Liver (tissue), 8 donors: ENCODE measurements at regions not wholly inside any gene's neighbourhood (a gene's known extent, or its start where the extent isn't known, plus 50 kb on each side); places are given as distances from the start of the nearest gene placed in this dataset.

Experiments used
- DNase-seq: peaks from one replicate; pipeline ENCODE4 v3.0.0-alpha.2; 2017; ENCODE audit warnings: low spot score
- H3K27ac ChIP-seq, 2 donors: one replicate each; pipeline ENCODE4 v1.7.0; 2013; ENCODE audit warnings: inconsistent platforms in 2 of 2, low read length in 2 of 2, control low read depth in 1 of 2, low read depth in 1 of 2, mild to moderate bottlenecking in 1 of 2
- H3K27me3 ChIP-seq, 4 donors: one replicate each; pipeline versions ENCODE4 v1.6.1 to v1.7.0; 2013; ENCODE audit warnings: low read length in 3 of 4, inconsistent platforms in 1 of 4, mild to moderate bottlenecking in 1 of 4, moderate library complexity in 1 of 4; ENCODE audit not compliant: control insufficient read depth in 4 of 4, insufficient read depth in 4 of 4
- H3K36me3 ChIP-seq, 4 donors: one replicate each; pipeline versions ENCODE4 v1.6.1 to v1.7.0; 2013; ENCODE audit warnings: low read length in 3 of 4, mild to moderate bottlenecking in 3 of 4, low read depth in 1 of 4, moderate library complexity in 1 of 4; ENCODE audit not compliant: control insufficient read depth in 4 of 4, insufficient read depth in 3 of 4
- H3K4me1 ChIP-seq, 4 donors: one replicate each; pipeline versions ENCODE4 v1.6.1 to v1.7.0; 2013; ENCODE audit warnings: low read length in 3 of 4, mild to moderate bottlenecking in 3 of 4, moderate library complexity in 1 of 4; ENCODE audit not compliant: control insufficient read depth in 4 of 4, insufficient read depth in 4 of 4
- H3K4me3 ChIP-seq, 3 donors: one replicate each; pipeline versions ENCODE4 v1.6.1 to v1.7.0; 2013; ENCODE audit warnings: low read length in 3 of 3, control low read depth in 1 of 3, low read depth in 1 of 3, mild to moderate bottlenecking in 1 of 3
- H3K9ac ChIP-seq, 2 donors: one replicate each; pipeline ENCODE4 v1.7.0; 2013; ENCODE audit warnings: low read length in 2 of 2, mild to moderate bottlenecking in 2 of 2, moderate library complexity in 2 of 2, control low read depth in 1 of 2, low read depth in 1 of 2
- H3K9me3 ChIP-seq, 4 donors: one replicate each; pipeline versions ENCODE4 v1.6.1 to v1.7.0; 2013; ENCODE audit warnings: low read length in 3 of 4; ENCODE audit not compliant: control insufficient read depth in 4 of 4
- EGR1 ChIP-seq, 2 donors: IDR thresholded peaks; 2 replicates each; pipeline ENCODE4 v1.6.1; 2016 to 2018; ENCODE audit warnings: antibody characterized with exemption in 2 of 2, low read depth in 2 of 2
- FOXA1 ChIP-seq: IDR thresholded peaks from 2 replicates; pipeline ENCODE4 v1.6.1; 2016; ENCODE audit warnings: antibody characterized with exemption
- FOXA2 ChIP-seq: IDR thresholded peaks from 2 replicates; pipeline ENCODE4 v1.6.1; 2016; ENCODE audit warnings: antibody characterized with exemption
- GABPA ChIP-seq, 2 donors: IDR thresholded peaks in 1 of 2; conservative IDR thresholded peaks in 1 of 2; 2 replicates each; pipeline ENCODE4 v1.6.1; 2016; ENCODE audit warnings: antibody characterized with exemption in 2 of 2, mild to moderate bottlenecking in 1 of 2, moderate library complexity in 1 of 2
- JUND ChIP-seq, 2 donors: IDR thresholded peaks; 2 replicates each; pipeline ENCODE4 v1.6.1; 2016; ENCODE audit warnings: antibody characterized with exemption in 2 of 2
- NR2F2 ChIP-seq: IDR thresholded peaks from 2 replicates; pipeline ENCODE4 v1.6.1; 2016; ENCODE audit warnings: antibody characterized with exemption
- RAD21 ChIP-seq, 2 donors: IDR thresholded peaks; 2 replicates each; pipeline ENCODE4 v1.6.1; 2016; ENCODE audit warnings: antibody characterized with exemption in 2 of 2, mild to moderate bottlenecking in 2 of 2
- TAF1 ChIP-seq: conservative IDR thresholded peaks from 2 replicates; pipeline ENCODE4 v1.6.1; 2016; ENCODE audit warnings: antibody characterized with exemption, mild to moderate bottlenecking
- WGBS: extraction: QIAGEN DNeasy Blood & Tissue Kit; methylation state at CpG from one replicate; pipeline ENCODE4 v1.1.7; 2013; 5-methylcytosine and 5-hydroxymethylcytosine counted together
- TF ChIP-seq, protein P1 (sequence below): IDR thresholded peaks from 2 replicates; pipeline ENCODE4 v1.6.1; 2016; ENCODE audit warnings: antibody characterized with exemption
- TF ChIP-seq, protein P2 (sequence below): fragments of 150-350 bp; IDR thresholded peaks from 2 replicates; pipeline ENCODE4 v1.5.1; 2017; ENCODE audit warnings: improper control_type of control experiment, low read depth, low read length; ENCODE audit not compliant: missing input control
- TF ChIP-seq, protein P3 (sequence below): IDR thresholded peaks from 2 replicates; pipeline ENCODE4 v1.6.1; 2016; ENCODE audit warnings: antibody characterized with exemption
- TF ChIP-seq, protein P4 (sequence below): IDR thresholded peaks from 2 replicates; pipeline ENCODE4 v1.6.1; 2016; ENCODE audit warnings: antibody characterized with exemption, mild to moderate bottlenecking
- donor health status: healthy.
- donor health status: healthy.
- donor health status: healthy.
- donor health status: healthy.
- donor health status: healthy.

DNA sequence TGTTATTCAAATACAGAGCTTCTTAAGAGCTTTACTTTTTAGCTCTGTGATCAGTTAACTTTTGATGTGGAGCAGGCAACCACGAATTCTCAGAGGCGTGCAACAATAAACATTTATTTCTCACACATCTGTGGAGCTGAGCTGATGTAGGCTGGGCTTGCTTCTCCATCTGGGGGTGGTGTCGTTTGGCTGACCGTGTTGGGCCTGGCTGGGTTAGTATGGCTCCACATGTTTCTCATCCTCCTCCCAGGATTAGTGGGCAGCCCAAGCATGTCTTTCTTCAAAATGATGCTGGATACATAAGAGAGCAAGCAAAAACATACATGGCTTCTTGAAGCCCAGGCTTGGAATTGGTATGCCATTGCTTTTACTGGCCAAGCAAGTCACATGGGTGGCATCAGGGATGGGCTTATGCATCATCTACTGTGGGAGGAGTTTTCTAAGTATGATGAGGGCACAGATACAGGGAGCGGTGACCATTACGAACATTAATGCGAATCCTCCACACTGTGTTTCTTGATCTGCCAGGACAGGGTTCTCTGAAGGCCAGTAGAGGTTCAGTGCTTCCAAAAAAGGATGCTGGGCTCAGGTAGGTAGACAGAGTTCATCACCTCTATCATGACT is 157.0 kb upstream of the TNP1 start:
- Histone ChIP-seq H3K9me3 (no peaks in the 10 kb centered on the region), H3K27me3 (no peaks in the 10 kb centered on the region), H3K4me1 (no peaks in the 10 kb centered on the region), H3K9ac (no peak overlapping the region), H3K4me3 (no peak overlapping the region), H3K27ac (no peak overlapping the region), H3K36me3 (no peaks in the 10 kb centered on the region)
- DNase-seq = no peak
- TF ChIP-seq FOXA1 = no peak
- TF ChIP-seq EGR1 (IDR thresholded peaks at IDR 0.05; ENCODE audit: low read depth in 2 of 2) = no peak
- TF ChIP-seq, protein P1, sequence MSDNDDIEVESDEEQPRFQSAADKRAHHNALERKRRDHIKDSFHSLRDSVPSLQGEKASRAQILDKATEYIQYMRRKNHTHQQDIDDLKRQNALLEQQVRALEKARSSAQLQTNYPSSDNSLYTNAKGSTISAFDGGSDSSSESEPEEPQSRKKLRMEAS = no peak
- no peak for TF ChIP-seq TAF1
- no peak for TF ChIP-seq FOXA2
- no peak for TF ChIP-seq JUND (IDR thresholded peaks at IDR 0.05)
- TF ChIP-seq, protein P2, sequence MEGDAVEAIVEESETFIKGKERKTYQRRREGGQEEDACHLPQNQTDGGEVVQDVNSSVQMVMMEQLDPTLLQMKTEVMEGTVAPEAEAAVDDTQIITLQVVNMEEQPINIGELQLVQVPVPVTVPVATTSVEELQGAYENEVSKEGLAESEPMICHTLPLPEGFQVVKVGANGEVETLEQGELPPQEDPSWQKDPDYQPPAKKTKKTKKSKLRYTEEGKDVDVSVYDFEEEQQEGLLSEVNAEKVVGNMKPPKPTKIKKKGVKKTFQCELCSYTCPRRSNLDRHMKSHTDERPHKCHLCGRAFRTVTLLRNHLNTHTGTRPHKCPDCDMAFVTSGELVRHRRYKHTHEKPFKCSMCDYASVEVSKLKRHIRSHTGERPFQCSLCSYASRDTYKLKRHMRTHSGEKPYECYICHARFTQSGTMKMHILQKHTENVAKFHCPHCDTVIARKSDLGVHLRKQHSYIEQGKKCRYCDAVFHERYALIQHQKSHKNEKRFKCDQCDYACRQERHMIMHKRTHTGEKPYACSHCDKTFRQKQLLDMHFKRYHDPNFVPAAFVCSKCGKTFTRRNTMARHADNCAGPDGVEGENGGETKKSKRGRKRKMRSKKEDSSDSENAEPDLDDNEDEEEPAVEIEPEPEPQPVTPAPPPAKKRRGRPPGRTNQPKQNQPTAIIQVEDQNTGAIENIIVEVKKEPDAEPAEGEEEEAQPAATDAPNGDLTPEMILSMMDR = no peak
- no peak for TF ChIP-seq RAD21 (IDR thresholded peaks at IDR 0.05)
- no peak for TF ChIP-seq NR2F2
- 86% methylated on average over 7 of the region's 7 CpGs for WGBS

DNA sequence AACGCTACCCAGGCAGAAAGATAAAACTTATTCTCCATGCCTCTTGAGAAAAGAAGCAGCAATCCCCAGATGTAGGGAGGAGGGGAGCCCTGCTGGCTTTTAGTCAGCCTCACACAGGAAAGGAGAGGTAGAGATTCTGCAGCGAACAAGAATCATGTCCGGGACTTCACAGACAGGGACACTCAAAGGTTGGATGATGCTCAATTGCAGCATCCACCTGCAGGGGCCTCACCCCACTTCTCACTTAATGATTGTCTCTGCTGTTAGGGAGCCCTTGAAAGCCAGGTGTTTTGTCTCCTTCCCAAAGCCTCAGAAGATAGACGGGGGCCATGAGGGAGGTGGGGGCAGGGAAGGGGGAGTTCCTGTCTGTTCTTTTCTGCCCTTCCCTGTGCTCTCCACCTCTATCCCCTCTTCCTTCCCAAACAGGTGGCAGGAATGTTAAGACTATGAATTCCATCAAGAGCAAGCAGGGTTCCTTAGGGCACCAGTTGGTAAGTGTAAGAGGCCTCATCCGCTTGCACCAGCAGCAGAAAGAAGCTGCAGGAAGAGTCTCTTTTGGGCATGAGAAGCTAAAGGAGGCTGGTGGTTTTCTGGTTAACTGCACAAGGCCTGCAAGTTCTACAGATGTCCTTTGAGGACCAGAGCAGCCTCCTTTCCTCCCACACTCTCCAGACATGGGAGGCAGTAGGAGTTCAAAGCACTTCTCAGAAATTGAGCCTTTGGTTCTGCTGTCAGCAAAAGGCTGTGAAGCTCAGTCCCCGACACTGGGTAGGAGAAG is 154.7 kb upstream of the TNP1 start:
- Histone ChIP-seq H3K27me3 (no peaks in the 10 kb centered on the region), H3K27ac (no peak overlapping the region), H3K4me1 (peaks cover 0 to 4% (median 0%) of the 10 kb centered on the region in 4 donors), H3K4me3 (no peak overlapping the region), H3K9me3 (no peaks in the 10 kb centered on the region), H3K36me3 (no peaks in the 10 kb centered on the region), H3K9ac (no peak overlapping the region)
- 94% methylated on average over 6 of the region's 6 CpGs for WGBS
- TF ChIP-seq, protein P3, sequence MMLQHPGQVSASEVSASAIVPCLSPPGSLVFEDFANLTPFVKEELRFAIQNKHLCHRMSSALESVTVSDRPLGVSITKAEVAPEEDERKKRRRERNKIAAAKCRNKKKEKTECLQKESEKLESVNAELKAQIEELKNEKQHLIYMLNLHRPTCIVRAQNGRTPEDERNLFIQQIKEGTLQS = no peak
- DNase-seq = no peak

DNA sequence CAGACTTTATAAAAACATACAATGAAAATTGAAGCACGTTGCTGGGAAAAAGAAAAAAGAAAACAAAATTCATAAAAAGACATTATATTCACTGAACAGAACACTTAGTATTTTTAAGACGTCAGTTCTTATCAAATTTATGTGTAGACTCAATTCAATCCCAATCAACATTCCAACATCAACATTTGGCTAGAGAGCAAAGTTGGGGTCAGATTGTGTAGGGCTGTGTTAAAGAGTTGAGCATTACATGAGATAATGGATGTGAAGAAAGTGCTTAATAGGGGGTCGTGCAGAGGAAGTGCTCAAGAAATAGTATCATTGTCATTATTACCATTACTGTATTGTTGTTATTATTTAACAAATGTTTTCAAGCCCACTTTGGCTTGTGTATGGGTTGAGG is 154.1 kb upstream of the TNP1 start:
- Histone ChIP-seq H3K9me3 (no peaks in the 10 kb centered on the region), H3K4me3 (no peak overlapping the region), H3K27me3 (no peaks in the 10 kb centered on the region), H3K36me3 (no peaks in the 10 kb centered on the region), H3K27ac (no peak overlapping the region), H3K9ac (no peak overlapping the region), H3K4me1 (peaks cover 0 to 4% (median 0%) of the 10 kb centered on the region in 4 donors)
- DNase-seq = no peak
- TF ChIP-seq, protein P4, sequence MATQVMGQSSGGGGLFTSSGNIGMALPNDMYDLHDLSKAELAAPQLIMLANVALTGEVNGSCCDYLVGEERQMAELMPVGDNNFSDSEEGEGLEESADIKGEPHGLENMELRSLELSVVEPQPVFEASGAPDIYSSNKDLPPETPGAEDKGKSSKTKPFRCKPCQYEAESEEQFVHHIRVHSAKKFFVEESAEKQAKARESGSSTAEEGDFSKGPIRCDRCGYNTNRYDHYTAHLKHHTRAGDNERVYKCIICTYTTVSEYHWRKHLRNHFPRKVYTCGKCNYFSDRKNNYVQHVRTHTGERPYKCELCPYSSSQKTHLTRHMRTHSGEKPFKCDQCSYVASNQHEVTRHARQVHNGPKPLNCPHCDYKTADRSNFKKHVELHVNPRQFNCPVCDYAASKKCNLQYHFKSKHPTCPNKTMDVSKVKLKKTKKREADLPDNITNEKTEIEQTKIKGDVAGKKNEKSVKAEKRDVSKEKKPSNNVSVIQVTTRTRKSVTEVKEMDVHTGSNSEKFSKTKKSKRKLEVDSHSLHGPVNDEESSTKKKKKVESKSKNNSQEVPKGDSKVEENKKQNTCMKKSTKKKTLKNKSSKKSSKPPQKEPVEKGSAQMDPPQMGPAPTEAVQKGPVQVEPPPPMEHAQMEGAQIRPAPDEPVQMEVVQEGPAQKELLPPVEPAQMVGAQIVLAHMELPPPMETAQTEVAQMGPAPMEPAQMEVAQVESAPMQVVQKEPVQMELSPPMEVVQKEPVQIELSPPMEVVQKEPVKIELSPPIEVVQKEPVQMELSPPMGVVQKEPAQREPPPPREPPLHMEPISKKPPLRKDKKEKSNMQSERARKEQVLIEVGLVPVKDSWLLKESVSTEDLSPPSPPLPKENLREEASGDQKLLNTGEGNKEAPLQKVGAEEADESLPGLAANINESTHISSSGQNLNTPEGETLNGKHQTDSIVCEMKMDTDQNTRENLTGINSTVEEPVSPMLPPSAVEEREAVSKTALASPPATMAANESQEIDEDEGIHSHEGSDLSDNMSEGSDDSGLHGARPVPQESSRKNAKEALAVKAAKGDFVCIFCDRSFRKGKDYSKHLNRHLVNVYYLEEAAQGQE = no peak
- no peak for TF ChIP-seq RAD21 (IDR thresholded peaks at IDR 0.05)
- TF ChIP-seq GABPA (IDR thresholded peaks at IDR 0.05 in 1 of 2, conservative IDR thresholded peaks at IDR 0.05 in 1 of 2) = no peak
- TF ChIP-seq TAF1 = no peak
- TF ChIP-seq, protein P2 = no peak
- no peak for TF ChIP-seq FOXA2
- WGBS = 70% methylated on average over 3 of the region's 3 CpGs
